ENCODE measurements at regions not wholly inside any gene's neighbourhood (a gene's known extent, or its start where the extent isn't known, plus 50 kb on each side); places are given as distances from the start of the nearest gene placed in this dataset.

DNA sequence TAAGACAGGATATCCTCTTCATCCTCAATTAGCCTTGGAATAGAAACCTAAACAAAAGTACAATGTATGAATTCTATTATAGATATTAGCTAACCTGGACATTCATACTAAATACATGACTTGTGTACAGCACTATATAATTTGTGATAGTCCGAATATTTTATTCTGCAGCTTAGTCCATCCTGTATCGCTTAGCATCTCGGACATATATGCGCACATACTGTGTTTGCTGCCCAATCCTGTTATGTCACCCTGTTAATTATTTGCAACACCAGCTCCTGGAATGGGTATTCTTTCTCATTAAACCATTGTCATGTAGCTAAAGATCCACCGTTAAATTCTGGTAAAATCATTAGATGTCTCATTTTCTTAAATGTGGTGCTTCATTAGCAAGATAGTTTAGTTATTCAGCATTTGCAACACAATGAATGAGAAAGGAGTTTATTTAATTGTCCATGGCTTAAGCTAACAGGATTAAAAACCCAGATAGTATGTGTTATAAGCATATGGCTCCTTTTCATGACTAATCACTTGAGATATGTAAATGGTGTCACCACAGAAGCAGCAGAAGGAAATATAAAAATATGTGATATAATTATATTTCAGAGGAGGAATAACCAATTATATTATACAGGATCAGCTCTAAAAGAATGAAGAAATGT, 156.0 kb upstream of the ARHGAP5 start:
- Histone ChIP-seq H3K4me1 (peaks cover 0 to 11% (median 1%) of the 10 kb centered on the region in 12 donors), H3K9me3 (no peaks in the 10 kb centered on the region), H3K27me3 (no peaks in the 10 kb centered on the region), H3K4me3 (no peak overlapping the region), H3K36me3 (no peaks in the 10 kb centered on the region), H3K27ac (no peak overlapping the region)
- DNase-seq (no peak), ATAC-seq (no peak)
- TF ChIP-seq, protein P1, sequence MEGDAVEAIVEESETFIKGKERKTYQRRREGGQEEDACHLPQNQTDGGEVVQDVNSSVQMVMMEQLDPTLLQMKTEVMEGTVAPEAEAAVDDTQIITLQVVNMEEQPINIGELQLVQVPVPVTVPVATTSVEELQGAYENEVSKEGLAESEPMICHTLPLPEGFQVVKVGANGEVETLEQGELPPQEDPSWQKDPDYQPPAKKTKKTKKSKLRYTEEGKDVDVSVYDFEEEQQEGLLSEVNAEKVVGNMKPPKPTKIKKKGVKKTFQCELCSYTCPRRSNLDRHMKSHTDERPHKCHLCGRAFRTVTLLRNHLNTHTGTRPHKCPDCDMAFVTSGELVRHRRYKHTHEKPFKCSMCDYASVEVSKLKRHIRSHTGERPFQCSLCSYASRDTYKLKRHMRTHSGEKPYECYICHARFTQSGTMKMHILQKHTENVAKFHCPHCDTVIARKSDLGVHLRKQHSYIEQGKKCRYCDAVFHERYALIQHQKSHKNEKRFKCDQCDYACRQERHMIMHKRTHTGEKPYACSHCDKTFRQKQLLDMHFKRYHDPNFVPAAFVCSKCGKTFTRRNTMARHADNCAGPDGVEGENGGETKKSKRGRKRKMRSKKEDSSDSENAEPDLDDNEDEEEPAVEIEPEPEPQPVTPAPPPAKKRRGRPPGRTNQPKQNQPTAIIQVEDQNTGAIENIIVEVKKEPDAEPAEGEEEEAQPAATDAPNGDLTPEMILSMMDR (IDR thresholded peaks at IDR 0.05) = no peak
- TF ChIP-seq POLR2A (IDR thresholded peaks at IDR 0.05) = no peak
- WGBS, 4 donors = 94 to 97% (median 95%) methylated on average over 5 of the region's 5 CpGs
- intact Hi-C loops (cut with DNase I) = loop anchor here in 2 of 10 donors (10.0 kb wide), 3 partner anchors 356 to 544 kb away; partner anchors contain the start of gene NUBPL (in 1 of the 2)

GRCh38 chr14:31921721-31922120, 155.4 kb upstream of the ARHGAP5 start:
- ATAC-seq (no peak), DNase-seq (no peak)
- no peak overlapping the region for H3K27ac ChIP-seq
- H3K4me1 ChIP-seq = peaks cover 0 to 17% (median 6%) of the 10 kb centered on the region in 12 donors
- no peaks in the 10 kb centered on the region for H3K36me3 ChIP-seq
- no peaks in the 10 kb centered on the region for H3K27me3 ChIP-seq
- 89 to 95% (median 93%) methylated on average over 5 of the region's 5 CpGs for WGBS, 4 donors
- H3K4me3 ChIP-seq = no peak overlapping the region
- no peak for TF ChIP-seq POLR2A (IDR thresholded peaks at IDR 0.05)
- TF ChIP-seq, protein P1 (IDR thresholded peaks at IDR 0.05) = no peak
- no peaks in the 10 kb centered on the region for H3K9me3 ChIP-seq
- intact Hi-C loops (cut with DNase I) = loop anchor here in 2 of 10 donors (10.0 kb wide), 3 partner anchors 357 to 543 kb away; partner anchors contain the start of gene NUBPL (in 1 of the 2)

- no peak for ATAC-seq
- no peak for TF ChIP-seq POLR2A (IDR thresholded peaks at IDR 0.05)
- TF ChIP-seq, protein P1 (IDR thresholded peaks at IDR 0.05) = peak; percentile 28 to 61 (median 44)
- DNase-seq = no peak
- peaks cover 6 to 42% (median 25%) of the 10 kb centered on the region in 12 donors for H3K4me1 ChIP-seq
- H3K27me3 ChIP-seq = no peaks in the 10 kb centered on the region
- no peaks in the 10 kb centered on the region for H3K9me3 ChIP-seq
- H3K36me3 ChIP-seq = no peaks in the 10 kb centered on the region
- peak overlapping the region; percentile 6 to 91 (median 80) for H3K27ac ChIP-seq
- intact Hi-C loops (cut with DNase I) = loop anchor here in 5 of 10 donors (2.0 to 10.0 kb wide), 10 partner anchors 49 to 636 kb away; partner anchors contain the start of genes ARHGAP5 (in 3 of the 5), NUBPL (in 2 of the 5), RNU6-7 (in 1 of the 5) and RNU6-8 (in 1 of the 5)
- H3K4me3 ChIP-seq = no peak overlapping the region
- WGBS, 4 donors = 74 to 83% (median 78%) methylated on average over 1 of the region's 1 CpG
These were observed 151.0 kb upstream of the ARHGAP5 start for GRCh38 chr14:31926123-31926522.

DNA sequence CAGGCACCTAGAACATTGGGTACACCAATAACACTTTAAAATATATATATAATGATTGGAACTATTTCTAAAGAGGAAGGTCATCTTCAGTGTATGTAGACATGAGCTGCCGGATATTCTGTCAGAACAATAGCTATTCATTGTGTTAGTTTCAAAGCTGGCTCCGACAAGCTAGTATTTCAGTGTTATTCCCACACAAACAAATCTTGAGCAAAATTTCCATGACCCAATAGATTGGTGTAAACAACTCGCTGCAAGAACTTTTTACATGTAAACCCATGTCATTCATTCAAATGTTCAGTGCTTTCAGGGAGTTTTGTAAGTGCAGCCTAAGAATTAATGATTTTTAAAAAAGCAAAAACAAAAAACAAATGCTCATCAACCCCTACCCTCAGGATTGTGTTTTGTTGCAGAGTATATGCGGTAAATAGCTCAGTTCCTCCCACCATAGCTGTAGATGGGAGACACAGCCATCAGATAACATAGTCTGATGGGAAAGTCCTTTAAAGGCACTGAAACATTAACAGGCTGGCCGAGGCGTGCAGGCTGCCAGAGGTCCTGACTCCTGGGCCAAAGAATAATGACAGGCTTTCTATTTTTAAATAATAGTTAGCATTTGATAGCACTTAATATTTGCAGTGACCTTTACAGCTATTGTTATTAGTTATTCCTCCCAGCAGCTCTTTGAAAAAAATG, 150.3 kb upstream of the ARHGAP5 start:
- Histone ChIP-seq H3K4me1 (peaks cover 6 to 42% (median 25%) of the 10 kb centered on the region in 12 donors), H3K36me3 (no peaks in the 10 kb centered on the region), H3K27ac (peak overlapping the region; percentile 70 to 91 (median 82)), H3K9me3 (no peaks in the 10 kb centered on the region), H3K27me3 (no peaks in the 10 kb centered on the region), H3K4me3 (no peak overlapping the region)
- DNase-seq = peak; percentile 48 to 75 (median 61)
- ATAC-seq = peak; percentile 73 to 85 (median 79)
- intact Hi-C loops (cut with DNase I) = loop anchor here in 5 of 10 donors (2.0 to 10.0 kb wide), 10 partner anchors 49 to 636 kb away; partner anchors contain the start of genes ARHGAP5 (in 3 of the 5), NUBPL (in 2 of the 5), RNU6-7 (in 1 of the 5) and RNU6-8 (in 1 of the 5)
- TF ChIP-seq, protein P1 (IDR thresholded peaks at IDR 0.05) = no peak
- TF ChIP-seq POLR2A (IDR thresholded peaks at IDR 0.05) = no peak
- WGBS, 4 donors = 36 to 46% (median 38%) methylated on average over 6 of the region's 6 CpGs

All from heart left ventricle (tissue), 16 donors.